Trophoblast cell (in vitro differentiated cells and primary cell): ENCODE measurements at regions not wholly inside any gene's neighbourhood (a gene's known extent, or its start where the extent isn't known, plus 50 kb on each side); places are given as distances from the start of the nearest gene placed in this dataset.

Experiments used
- DNase-seq, 2 donors: peaks; one replicate each; pipeline ENCODE4 v3.0.0-alpha.2; 2016
- H2AFZ ChIP-seq: 2 replicates; pipeline ENCODE4 v1.6.1; 2013; ENCODE audit warnings: low read length, moderate library complexity, mild to moderate bottlenecking; ENCODE audit not compliant: insufficient read depth, poor library complexity
- H2AK5ac ChIP-seq: 2 replicates; pipeline ENCODE4 v1.6.1; 2013; ENCODE audit warnings: mild to moderate bottlenecking, low read length
- H2BK120ac ChIP-seq: 2 replicates; pipeline ENCODE4 v1.6.1; 2013; ENCODE audit warnings: low read length, mild to moderate bottlenecking, moderate library complexity; ENCODE audit not compliant: insufficient read depth, poor library complexity
- H2BK12ac ChIP-seq: 2 replicates; pipeline ENCODE4 v1.6.1; 2013; ENCODE audit warnings: mild to moderate bottlenecking, low read length, moderate library complexity
- H2BK5ac ChIP-seq: 2 replicates; pipeline ENCODE4 v1.6.1; 2013; ENCODE audit warnings: low read length, low read depth, moderate library complexity, mild to moderate bottlenecking; ENCODE audit not compliant: poor library complexity
- H3K14ac ChIP-seq: 2 replicates; pipeline ENCODE4 v1.6.1; 2013; ENCODE audit warnings: mild to moderate bottlenecking, low read length
- H3K18ac ChIP-seq: 2 replicates; pipeline ENCODE4 v1.6.1; 2013; ENCODE audit warnings: mild to moderate bottlenecking, low read length
- H3K23ac ChIP-seq: 2 replicates; pipeline ENCODE4 v1.6.1; 2013; ENCODE audit warnings: low read length
- H3K27ac ChIP-seq: 2 replicates; pipeline ENCODE4 v1.5.1; 2013; ENCODE audit warnings: low read depth, mild to moderate bottlenecking, inconsistent platforms, low read length, moderate library complexity
- H3K27me3 ChIP-seq: 2 replicates; pipeline ENCODE4 v1.6.1; 2013; ENCODE audit warnings: inconsistent platforms, mild to moderate bottlenecking, low read length, moderate library complexity; ENCODE audit not compliant: insufficient read depth
- H3K36me3 ChIP-seq, 2 experiments: 1 replicate in 1 of 2; 2 replicates in 1 of 2; pipeline ENCODE4 v1.6.1; 2013; ENCODE audit warnings: low read length in 2 of 2, mild to moderate bottlenecking in 2 of 2, moderate library complexity in 1 of 2; ENCODE audit not compliant: insufficient read depth in 2 of 2, control insufficient read depth in 1 of 2
- H3K4ac ChIP-seq: 2 replicates; pipeline ENCODE4 v1.6.1; 2013; ENCODE audit warnings: low read depth, mild to moderate bottlenecking, low read length, moderate library complexity
- H3K4me1 ChIP-seq, 2 experiments: 1 replicate in 1 of 2; 2 replicates in 1 of 2; pipeline ENCODE4 v1.6.1; 2013; ENCODE audit warnings: low read length in 2 of 2, mild to moderate bottlenecking in 2 of 2, moderate library complexity in 1 of 2; ENCODE audit not compliant: insufficient read depth in 2 of 2, control insufficient read depth in 1 of 2
- H3K4me2 ChIP-seq: 2 replicates; pipeline ENCODE4 v1.6.1; 2013; ENCODE audit warnings: inconsistent platforms, mild to moderate bottlenecking, low read length, moderate library complexity
- H3K4me3 ChIP-seq: 2 replicates; pipeline ENCODE4 v1.5.1; 2013; ENCODE audit warnings: mild to moderate bottlenecking, low read depth, low read length, inconsistent platforms
- H3K79me1 ChIP-seq: one replicate; pipeline ENCODE4 v1.6.1; 2013; ENCODE audit warnings: low read length
- H3K79me2 ChIP-seq: 2 replicates; pipeline ENCODE4 v1.6.1; 2013; ENCODE audit warnings: low read length, mild to moderate bottlenecking; ENCODE audit not compliant: control insufficient read depth, insufficient read depth, poor library complexity
- H3K9ac ChIP-seq: 2 replicates; pipeline ENCODE4 v1.6.1; 2013; ENCODE audit warnings: mild to moderate bottlenecking, low read length
- H3K9me3 ChIP-seq: 2 replicates; pipeline ENCODE4 v1.6.1; 2013; ENCODE audit warnings: low read depth, mild to moderate bottlenecking, control low read depth, inconsistent platforms, low read length; ENCODE audit not compliant: insufficient read depth
- H4K12ac ChIP-seq: 2 replicates; pipeline ENCODE4 v1.6.1; 2013; ENCODE audit warnings: low read depth, mild to moderate bottlenecking, low read length, moderate library complexity
- H4K8ac ChIP-seq: 2 replicates; pipeline ENCODE4 v1.6.1; 2013; ENCODE audit warnings: low read depth, mild to moderate bottlenecking, low read length, moderate library complexity
- H4K91ac ChIP-seq: one replicate; pipeline ENCODE4 v1.6.1; 2013; ENCODE audit warnings: low read depth, mild to moderate bottlenecking, low read length, moderate library complexity
- WGBS: extraction: QIAGEN DNeasy Blood & Tissue Kit; methylation state at CpG from one replicate; pipeline ENCODE4 v1.1.7; 2013; ENCODE audit warnings: missing lambda C conversion rate; ENCODE audit not compliant: insufficient read length, insufficient coverage; ENCODE audit errors: extremely low coverage; 5-methylcytosine and 5-hydroxymethylcytosine counted together

DNA sequence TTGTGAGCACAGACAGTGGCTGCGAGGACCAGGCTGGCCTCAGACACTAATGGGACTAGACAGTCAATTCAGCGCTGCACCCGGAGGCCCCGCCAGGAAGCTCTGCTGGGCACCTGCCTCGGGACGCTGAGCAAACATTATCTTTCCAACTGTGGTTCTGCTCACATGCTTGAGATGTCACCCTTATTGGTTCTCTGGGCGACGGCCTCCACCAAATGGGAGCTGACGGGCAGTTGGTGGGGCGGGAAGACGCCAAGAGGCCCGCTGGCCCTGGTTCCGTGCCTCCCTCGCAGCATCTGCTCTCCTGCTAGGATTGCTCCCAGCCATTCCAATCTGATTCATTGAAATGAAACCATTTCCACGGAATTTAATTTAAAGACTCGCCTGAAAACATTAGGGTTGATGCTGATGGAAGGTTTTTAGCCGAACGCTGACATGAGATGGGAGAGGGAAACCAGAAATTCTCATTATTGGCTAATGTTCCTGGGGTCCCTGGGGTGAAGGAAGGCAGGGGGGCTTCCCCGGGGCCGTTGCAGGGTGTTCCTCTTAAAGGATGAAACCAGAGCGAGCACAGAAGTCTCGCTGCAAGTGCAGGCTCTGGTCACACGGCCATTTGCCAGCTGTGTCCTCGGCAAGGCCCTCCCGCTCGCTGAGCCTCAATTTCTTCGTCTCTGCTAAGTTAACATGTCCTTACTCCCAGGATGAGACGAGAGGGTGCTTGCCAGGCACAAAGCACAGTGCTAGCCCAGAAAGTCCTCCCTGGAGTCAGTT lies 512.2 kb downstream of the NPHP4 start:
- no peak for DNase-seq
- Histone ChIP-seq H4K91ac (no peak overlapping the region), H4K12ac (no peak overlapping the region), H2AFZ (no peak overlapping the region), H3K4me1 (no peaks in the 10 kb centered on the region), H3K23ac (no peak overlapping the region), H3K4me2 (no peak overlapping the region), H3K9me3 (peaks cover 2% of the 10 kb centered on the region), H3K27ac (no peak overlapping the region), H2BK120ac (no peak overlapping the region), H3K14ac (no peak overlapping the region), H3K9ac (no peak overlapping the region), H3K18ac (no peak overlapping the region), H3K79me1 (no peaks in the 10 kb centered on the region), H2BK5ac (no peak overlapping the region), H3K4ac (no peak overlapping the region), H3K4me3 (no peak overlapping the region), H3K79me2 (no peaks in the 10 kb centered on the region), H3K27me3 (peaks cover 5% of the 10 kb centered on the region), H3K36me3 (no peaks in the 10 kb centered on the region), H2AK5ac (no peak overlapping the region), H2BK12ac (no peak overlapping the region), H4K8ac (no peak overlapping the region)
- no CpG with 5 or more reads among the region's 28 CpGs for WGBS

DNA sequence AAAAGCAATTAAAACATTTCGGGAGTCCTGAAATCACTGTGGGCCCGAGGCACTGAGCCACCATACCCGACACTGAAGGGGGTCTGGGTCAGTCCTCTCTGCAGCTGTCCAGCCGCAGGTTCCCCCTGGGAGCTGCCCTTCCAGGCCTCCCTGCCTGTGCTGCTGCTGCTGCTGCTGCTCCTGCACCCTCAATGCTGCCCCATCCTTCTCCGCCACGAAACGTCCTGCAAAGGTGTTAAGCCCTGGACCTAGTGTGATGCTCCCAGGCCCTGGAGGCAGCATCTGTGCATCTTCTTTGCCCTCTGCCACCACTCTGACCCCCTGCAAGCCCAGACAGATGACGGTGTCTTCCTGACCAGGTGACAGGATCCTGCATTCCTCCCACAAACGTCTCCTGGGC lies 513.3 kb downstream of the NPHP4 start:
- Histone ChIP-seq H3K9me3 (no peaks in the 10 kb centered on the region), H3K27me3 (peaks cover 5% of the 10 kb centered on the region), H2BK5ac (no peak overlapping the region), H2AK5ac (no peak overlapping the region), H4K91ac (no peak overlapping the region), H3K18ac (no peak overlapping the region), H3K4me3 (no peak overlapping the region), H3K9ac (no peak overlapping the region), H3K23ac (no peak overlapping the region), H4K12ac (no peak overlapping the region), H2BK120ac (no peak overlapping the region), H3K4ac (no peak overlapping the region), H4K8ac (no peak overlapping the region), H3K4me2 (no peak overlapping the region), H3K36me3 (no peaks in the 10 kb centered on the region), H3K79me2 (no peaks in the 10 kb centered on the region), H3K79me1 (no peaks in the 10 kb centered on the region), H2AFZ (no peak overlapping the region), H3K14ac (no peak overlapping the region), H3K4me1 (no peaks in the 10 kb centered on the region), H3K27ac (no peak overlapping the region), H2BK12ac (no peak overlapping the region)
- DNase-seq: no peak
- WGBS: no CpG with 5 or more reads among the region's 9 CpGs

DNA sequence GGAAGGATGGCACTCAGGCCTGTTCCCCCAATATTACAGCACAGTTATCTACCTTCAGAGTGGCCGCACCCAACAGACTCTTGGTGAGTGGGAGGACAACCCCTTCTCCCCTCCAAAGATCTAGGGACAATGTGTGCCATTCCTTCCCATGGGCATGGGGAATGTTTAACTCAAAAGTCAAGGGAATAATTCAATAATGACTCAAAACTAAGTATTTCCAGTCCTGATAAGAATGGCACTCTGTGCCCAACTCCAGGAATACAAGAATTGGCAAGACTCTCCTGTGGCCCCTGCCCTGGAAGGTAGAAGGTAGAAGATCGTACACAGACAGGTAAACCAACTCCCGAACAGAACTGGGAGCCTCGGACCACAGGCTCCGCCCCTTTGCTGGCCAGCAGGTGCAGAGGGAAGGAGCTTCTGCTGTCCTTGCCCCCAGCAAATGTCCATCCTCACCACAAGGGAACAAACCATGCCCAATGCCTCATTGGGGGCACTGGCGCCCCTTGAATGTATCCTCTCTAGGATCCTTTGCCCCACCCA lies 514.0 kb downstream of the NPHP4 start:
- Histone ChIP-seq H4K8ac (no peak overlapping the region), H4K91ac (no peak overlapping the region), H3K27ac (no peak overlapping the region), H3K4me1 (no peaks in the 10 kb centered on the region), H3K4me3 (no peak overlapping the region), H3K27me3 (peaks cover 1% of the 10 kb centered on the region), H3K18ac (no peak overlapping the region), H3K9me3 (no peaks in the 10 kb centered on the region), H2AFZ (no peak overlapping the region), H4K12ac (no peak overlapping the region), H2BK120ac (no peak overlapping the region), H3K4ac (no peak overlapping the region), H2BK12ac (no peak overlapping the region), H3K79me2 (no peaks in the 10 kb centered on the region), H3K4me2 (no peak overlapping the region), H3K23ac (no peak overlapping the region), H3K14ac (no peak overlapping the region), H3K79me1 (no peaks in the 10 kb centered on the region), H2BK5ac (no peak overlapping the region), H2AK5ac (no peak overlapping the region), H3K36me3 (no peaks in the 10 kb centered on the region), H3K9ac (no peak overlapping the region)
- WGBS: no CpG with 5 or more reads among the region's 6 CpGs
- DNase-seq: no peak

GRCh38 chr1:5477716-5478115 lies 514.5 kb downstream of the NPHP4 start:
- Histone ChIP-seq H3K4me3 (no peak overlapping the region), H2AFZ (no peak overlapping the region), H2BK120ac (no peak overlapping the region), H3K4me2 (no peak overlapping the region), H3K4ac (no peak overlapping the region), H4K8ac (no peak overlapping the region), H3K36me3 (no peaks in the 10 kb centered on the region), H3K14ac (no peak overlapping the region), H3K9me3 (no peaks in the 10 kb centered on the region), H4K12ac (no peak overlapping the region), H3K27ac (no peak overlapping the region), H3K27me3 (no peaks in the 10 kb centered on the region), H3K18ac (no peak overlapping the region), H3K23ac (no peak overlapping the region), H3K79me2 (no peaks in the 10 kb centered on the region), H3K9ac (no peak overlapping the region), H2BK5ac (no peak overlapping the region), H3K79me1 (no peaks in the 10 kb centered on the region), H2BK12ac (no peak overlapping the region), H4K91ac (no peak overlapping the region), H2AK5ac (no peak overlapping the region), H3K4me1 (no peaks in the 10 kb centered on the region)
- DNase-seq: no peak
- no CpG with 5 or more reads among the region's 11 CpGs for WGBS
